HG02840 (cell line): ENCODE measurements at regions not wholly inside any gene's neighbourhood (a gene's known extent, or its start where the extent isn't known, plus 50 kb on each side); places are given as distances from the start of the nearest gene placed in this dataset.

Experiments used
- ATAC-seq: cut with Tn5 transposase; IDR thresholded peaks from one replicate; pipeline ENCODE4 v1.9.1; 2021; ENCODE audit warnings: mild to moderate bottlenecking, moderate library complexity, moderate number of reproducible peaks; ENCODE audit not compliant: unreplicated experiment, low FRiP score

DNA sequence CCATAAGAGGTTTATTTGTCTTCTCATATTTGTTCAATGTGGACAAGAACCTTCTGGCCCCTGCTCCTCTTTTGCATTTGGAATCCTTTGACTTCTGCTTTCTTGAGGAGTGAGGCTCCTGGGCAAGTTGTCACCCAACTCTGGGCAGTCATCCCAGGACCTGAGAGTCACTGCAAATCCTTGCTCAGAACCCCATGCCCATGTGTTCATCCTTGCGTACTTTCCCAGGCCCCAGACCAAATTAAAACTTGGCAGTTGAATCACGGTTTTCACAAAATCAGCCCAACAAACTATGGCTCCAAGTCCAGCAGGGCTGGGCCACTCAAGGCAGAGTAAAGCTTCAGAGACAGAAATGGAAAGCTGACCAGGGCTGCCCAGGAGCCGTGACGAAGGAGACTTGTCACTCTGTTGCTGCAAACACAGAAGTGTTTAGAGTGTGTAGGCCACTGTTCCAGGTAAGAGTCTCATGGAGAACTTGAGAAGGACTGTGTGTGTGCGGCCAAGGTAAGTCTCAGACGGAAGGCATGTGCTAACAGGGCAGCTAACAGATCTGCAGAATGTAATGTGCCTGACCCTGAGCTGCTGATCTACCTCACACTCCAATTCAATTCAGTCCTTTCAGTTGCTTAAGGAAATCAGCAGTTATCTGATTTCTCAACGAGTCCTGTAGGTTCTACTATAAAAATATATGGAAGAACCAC is 549.4 kb upstream of the HS6ST1 start:
- no peak for ATAC-seq

DNA sequence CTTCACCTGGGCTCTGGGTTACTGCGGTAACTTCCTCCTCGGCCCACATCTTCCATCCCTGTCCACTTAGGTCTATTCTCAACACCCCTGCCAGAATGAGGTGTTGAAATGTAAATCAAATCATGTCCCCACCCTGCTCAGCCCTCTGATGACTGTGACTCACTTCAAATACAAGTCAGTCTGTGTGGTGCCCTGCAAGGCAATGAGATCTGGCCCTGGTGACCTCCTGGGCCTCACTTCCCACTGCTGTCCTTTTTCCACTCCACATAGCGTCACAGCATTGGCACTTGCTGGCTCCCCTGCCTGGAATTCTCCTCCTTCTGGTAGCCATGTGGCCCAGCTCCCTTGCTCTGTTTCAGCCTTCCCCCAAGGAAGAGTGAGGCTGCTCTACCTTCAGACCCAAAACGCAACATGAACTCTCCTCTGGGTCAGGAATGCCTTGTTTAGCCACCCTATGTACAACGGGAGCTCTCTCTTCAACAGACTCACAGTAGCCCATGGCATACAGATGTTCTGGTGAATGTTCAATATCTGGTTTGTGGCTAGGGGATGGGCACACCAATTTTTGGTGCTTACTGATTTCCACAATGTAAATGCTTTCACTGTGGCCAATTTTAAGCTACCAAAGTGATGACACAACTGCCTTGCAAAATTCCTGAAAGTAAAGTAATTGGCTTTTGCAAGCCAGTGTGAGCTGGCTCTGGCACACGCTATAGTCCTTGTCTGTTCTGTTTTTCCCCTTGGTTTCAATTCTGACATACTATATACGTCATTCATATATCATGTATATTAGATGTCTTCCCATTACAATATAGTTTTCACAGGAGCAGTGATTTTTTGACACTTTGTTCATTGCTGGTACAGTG is 550.3 kb upstream of the HS6ST1 start:
- ATAC-seq: no peak

DNA sequence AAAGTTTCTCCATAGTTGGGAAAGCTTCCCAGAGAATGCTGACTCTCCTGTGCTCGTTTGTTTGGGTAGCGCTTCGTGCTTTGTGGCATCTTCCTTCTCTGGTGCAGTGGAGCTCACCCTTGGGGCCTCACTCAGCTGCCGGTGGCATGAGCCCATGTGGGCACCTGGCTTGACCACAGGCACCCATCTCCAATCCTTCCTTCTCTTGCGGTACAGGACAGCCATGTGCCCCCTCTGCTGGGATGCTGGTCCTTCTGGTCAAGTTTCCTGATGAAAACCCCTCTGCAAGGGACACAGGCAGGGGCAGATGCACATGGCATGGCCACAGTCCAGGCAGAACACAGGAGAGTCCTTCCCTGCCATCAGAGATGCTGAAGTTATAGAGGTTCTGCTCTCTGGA is 555.9 kb upstream of the HS6ST1 start:
- ATAC-seq: no peak

DNA sequence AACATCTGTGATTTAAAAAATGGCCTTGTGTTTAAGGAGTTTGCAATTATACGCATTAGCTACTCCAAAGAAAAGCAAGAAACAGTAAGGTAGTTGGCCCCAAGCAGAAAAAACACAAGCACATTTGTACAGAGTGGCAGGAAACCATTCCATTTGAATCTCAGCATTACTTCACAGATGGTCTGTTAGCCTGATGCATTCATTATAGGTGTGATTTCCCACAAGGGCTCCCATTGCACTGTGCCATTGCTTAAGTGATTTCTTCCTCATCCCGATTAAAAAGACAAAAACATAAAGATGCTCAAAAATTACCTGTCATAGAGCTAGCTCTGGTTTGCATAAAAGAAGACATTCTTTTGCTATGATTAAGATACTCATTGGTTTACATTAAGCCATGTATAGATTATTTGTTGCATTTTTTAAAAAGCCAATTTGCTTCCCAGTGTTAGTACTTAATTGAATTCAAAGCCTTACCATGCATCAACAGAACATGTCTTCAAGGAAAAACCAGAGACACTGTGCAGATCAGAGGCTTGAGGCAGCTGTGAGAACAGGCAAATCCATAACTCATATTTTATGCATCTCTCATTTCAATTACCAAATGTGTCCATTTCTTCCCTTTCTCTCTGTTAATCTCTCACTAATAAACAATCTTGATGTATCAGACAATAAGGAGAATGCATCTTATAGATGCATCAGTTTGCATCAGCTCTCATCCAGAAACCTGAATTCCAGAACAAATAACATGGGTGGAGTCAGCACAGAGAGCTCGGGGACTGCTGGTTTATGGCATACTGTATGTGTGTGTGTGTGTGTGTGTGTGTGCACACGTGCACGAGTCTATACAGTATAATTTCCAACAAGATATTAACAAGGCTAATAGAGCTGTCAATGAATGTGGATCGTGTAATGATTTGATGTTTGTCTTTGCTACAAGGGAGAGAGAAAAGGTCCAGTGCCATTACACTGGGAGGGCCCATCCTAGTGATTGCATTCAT is 558.6 kb upstream of the HS6ST1 start:
- no peak for ATAC-seq

DNA sequence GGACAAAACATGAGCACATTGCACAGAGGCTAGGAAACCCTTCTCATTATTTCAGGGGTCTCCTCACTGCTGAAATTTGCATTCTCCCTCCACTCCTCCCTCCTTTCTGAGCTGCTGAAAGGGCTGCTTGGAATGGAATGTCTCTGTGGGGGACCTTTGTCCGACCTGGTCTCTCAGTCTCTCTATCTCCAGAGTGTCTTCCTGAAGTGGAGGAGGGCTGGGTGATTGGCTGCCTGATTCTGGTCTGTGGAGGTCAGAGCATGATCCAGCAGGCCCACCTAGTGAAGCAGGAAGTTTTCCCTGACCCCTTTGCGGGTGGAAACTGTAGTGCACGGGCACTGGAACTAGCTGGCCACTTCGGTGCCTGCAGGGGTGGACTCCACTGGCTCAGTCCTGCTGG is 560.5 kb upstream of the HS6ST1 start:
- ATAC-seq: no peak

DNA sequence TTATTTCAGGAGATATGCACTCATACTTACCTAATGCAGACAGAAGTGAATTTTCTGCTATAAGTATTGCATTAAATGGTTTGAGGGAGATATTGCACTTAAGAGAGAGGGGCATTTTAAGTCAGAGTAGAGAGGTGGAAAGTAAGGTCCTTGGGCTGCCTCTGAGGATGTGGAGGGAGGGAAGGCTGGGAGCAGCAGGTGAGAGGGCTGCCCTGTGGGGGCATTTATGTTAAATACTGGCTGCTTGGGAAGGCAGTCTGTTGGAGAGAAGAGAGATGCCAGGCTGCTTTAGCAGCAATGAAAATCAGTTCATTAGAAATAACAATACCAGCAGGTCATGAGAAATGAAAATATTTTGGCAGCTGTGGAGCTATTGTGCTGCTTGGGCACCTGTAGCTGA is 576.2 kb upstream of the HS6ST1 start:
- ATAC-seq: no peak

DNA sequence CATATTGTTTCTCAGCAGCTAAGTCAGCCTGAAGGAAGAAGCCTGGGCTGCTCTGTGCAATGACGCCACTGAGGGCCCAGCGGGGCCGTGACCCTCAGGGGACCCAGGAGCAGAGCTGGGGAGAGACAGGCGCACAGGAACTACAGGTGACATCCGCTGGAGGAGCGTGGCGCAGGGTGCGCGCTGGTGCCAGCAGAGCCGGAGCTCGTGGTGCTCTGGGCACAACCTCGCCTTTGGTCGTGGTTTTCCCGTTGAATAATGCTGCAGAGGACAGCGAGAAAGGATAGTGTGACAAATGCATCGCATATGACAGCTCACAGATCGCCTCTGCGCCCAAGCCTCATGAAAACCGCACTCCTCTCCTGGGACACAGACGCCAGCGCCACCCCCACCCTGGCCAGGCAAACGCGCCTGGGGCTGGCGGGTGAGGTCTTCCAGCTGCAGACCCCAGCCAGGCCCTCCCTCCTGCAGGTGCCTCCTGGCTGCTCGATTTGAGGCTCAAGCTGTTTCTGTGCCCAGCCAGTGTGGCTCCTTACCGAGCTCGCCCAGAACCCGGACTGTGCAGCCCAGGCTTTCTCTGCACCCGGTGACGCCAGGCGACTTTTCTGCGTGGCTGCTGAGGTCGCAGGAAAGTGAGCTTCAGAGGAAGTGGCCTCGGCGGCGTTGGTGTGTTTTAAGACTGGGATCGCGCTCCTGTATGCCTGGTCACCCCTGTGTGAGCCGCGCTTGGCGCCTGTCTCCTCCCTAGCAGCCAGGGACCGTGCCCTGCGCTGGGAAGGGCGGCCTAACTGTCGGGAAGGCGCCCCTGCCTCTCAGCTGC is 583.1 kb upstream of the HS6ST1 start:
- ATAC-seq: no peak

DNA sequence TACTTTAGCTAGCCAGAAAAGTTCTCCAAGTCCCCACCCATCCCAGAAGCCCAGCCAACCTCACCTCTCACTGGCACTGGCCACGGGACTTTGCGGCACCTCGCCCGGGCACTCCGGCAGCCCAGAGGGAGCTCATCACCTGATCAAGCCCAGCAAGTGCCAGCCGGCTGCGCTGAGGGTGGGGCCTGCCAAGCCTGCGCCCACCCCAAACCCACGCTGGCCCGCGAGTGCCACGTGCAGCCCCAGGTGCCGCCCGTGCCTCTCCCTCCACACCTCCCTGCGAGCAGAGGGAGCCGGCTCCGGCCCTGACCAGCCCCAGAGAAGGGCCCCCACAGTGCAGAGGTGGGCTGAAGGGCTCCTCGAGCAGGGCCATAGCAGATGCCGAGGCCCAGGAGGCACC is 585.0 kb upstream of the HS6ST1 start:
- ATAC-seq: no peak

DNA sequence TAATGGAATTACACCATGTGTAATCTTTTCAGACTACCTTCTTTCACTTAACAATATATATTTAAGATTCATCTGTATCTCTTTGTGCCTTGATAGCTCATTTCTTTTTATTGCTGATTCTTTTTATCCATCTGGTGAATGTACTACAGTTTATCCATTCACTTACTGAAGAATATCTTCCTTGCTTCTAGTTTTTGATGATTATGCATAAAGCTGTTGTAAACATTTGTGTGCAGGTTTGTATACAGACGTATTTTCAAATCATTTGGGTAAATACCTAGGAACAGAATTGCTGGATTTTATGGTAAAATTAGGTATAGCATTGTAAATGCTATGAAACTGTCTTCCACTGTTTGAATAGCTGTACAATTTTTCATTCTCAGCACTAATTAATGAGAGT is 592.6 kb upstream of the HS6ST1 start:
- no peak for ATAC-seq

DNA sequence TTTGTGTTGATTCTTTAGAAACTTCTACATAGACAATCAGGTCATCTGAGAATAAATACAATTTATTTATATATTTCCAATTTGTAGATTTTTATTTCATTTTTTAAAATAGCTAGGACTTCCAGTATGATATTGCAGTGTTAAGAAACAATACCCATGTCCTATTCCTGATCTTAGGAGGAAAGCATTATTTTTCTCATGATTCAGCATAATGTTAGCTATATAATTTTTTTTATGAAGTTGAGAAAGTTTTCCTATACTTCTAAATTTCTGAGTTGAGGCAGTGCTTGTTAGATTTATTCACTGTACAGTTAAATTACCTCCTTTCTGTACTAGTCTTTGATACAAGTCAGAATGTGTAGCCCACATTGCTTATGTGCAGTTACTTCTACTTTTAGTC is 595.7 kb upstream of the HS6ST1 start:
- no peak for ATAC-seq

DNA sequence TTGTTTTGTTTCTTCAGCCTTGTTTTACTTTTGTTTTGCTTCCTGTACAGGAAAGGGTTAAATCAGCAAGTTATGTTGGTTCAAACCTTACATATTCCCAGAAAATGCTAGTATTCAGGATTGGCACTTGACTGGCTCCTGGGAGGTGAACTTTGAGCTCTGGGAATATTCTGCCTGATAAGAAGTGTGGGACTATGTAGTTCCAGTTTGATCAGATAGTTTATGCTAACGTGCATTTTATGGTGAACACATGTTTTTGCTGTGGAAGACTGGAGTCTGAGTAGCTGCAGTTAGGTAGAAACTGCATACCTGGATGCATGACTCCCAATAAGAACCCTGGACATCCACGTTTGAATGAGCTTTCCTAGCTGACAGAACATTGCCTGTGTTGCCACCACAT is 603.1 kb upstream of the HS6ST1 start:
- ATAC-seq: no peak

DNA sequence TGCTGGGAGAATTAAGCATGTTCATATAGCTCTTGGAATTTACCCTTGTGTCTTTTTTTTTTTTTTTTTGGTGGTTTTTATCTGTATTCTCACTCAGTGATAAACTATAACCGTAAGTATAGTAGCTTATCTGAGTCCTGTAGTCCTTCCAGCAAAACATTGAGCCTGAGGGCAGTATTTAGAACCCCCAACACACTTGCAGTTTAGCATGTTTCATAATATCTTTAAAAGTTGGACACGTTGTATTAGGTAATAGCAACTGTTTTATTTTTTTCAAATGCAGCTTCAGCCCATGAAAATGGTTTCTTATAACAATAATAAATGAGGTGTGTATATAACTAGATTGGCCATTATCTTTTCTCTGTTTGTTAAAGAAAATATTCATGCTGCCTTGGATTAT is 603.5 kb upstream of the HS6ST1 start:
- ATAC-seq: no peak

DNA sequence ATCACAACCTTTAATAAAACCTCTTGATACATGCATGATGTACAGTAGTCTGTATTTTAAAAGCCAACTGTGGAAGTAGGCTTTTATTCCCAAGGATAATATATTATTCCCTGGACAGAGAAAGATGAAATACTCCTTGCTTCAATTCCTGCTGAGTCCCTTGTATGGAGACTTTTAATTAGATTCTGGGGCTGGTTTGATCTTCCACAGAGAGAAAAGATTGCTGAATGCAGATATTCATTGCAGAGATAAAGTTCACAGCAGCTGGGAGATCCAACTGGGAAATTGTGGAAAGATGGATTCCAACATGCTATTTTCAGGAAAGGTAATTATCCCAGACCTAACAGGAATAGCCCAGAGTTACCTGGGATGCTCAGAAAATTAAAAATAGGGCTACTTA is 607.0 kb upstream of the HS6ST1 start:
- no peak for ATAC-seq

DNA sequence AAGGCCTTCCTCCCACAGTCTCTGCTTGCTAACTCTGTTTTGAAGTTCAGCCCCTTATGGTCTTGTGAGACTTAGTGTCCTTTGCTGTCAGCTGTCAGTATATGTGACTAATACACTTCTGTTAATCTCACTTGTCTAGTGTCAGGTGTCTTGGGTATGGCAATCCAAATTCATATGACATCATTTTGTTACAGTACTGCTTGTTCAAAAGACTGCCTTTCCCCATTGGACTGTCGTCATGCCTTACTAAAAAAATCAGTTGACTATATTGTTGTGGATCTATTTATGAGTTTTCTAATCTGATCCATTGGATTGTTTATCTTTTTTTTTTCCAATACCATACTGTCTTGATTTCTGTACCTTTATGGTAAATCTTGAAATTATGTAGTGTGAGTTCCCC is 611.4 kb upstream of the HS6ST1 start:
- no peak for ATAC-seq

DNA sequence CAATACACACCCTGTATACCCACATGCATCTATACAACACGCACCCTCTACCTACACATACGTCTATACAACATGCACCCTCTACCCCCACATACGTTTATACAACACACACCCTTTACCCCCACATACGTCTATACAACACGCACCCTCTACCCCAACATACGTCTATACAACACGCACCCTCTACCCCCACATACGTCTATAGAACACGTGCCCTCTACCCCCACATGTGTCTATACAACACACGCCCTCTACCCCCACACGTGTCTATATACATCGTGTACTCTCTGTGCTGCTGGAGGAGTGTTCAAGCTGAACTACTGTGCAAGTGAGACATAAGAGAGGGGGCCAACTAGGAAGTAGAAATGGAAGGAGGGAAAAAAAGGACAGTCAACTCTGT is 621.7 kb upstream of the HS6ST1 start:
- no peak for ATAC-seq

DNA sequence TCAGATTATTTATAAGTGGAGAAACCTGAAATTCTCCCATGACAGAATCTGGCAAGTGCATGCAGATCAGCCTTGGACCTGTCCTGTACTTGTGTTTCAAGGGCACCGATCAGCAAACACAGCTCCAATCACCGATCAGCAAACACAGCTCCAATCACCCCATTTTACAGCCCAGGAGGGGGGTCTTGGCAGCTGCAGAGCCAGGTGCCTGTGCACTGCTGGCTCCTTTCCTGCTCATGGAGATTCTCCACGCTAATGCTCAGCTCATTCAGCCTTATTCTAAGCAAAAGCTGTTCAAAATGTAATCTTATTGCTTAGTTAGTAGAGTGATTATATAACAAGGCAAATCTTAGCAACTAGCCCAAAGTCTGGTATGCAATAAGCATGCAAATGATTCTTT is 623.1 kb upstream of the HS6ST1 start:
- ATAC-seq: no peak

DNA sequence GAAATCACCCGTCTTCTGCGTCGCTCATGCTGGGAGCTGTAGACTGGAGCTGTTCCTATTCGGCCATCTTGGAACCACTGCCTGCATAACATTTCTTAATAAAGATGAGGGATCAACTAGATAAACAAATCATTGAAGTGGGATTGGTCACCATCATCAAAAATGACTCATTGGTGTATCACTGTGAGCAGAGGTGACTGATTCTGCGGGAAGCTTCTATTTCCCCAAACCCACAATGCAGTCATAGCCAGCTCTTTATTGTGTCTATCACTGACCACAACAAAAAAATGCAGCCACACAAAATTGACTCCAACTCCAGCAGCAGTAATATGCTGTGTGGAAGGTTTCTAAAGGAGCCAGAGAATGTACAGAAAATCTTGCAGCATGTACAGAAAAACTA is 630.7 kb upstream of the HS6ST1 start:
- ATAC-seq: no peak

DNA sequence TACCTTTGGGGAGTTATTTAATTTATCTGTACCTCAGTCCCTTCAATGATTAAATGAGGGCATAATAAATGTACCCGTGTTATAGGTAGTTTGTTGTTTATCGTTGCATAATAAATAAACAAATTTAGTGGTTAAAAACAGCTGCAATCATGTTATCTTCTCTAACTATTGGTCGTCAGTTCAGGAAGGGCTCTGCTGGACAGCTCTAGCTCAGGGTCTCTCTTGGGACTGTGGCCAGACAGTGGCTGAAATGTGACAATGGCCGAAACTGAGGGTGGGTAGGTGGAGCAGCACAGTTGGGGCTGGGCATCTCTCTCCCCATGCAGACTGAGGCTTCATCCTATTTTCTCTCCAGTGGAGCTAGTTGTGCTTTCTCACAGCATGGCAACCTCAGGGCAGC is 632.1 kb upstream of the HS6ST1 start:
- ATAC-seq: no peak

DNA sequence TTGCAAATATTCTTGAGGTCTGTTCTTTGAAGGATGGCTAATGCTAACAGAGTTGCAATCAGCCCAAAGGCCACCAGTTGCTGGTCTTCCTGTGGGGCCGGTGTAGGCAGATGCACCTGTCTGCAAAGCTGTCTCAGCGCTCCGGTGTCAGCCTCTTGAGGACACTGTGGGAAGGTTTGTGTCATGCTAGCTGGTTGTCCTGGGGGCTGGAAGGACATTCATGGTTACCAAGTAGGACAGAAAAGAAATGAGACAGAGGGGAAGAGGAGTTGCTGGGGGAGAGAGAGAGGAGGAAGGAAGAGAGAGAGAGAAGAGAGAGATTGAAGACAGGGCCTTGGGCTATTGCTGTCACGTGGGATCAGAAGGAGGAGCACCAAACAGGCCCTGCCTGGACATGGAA is 639.6 kb upstream of the HS6ST1 start:
- no peak for ATAC-seq

DNA sequence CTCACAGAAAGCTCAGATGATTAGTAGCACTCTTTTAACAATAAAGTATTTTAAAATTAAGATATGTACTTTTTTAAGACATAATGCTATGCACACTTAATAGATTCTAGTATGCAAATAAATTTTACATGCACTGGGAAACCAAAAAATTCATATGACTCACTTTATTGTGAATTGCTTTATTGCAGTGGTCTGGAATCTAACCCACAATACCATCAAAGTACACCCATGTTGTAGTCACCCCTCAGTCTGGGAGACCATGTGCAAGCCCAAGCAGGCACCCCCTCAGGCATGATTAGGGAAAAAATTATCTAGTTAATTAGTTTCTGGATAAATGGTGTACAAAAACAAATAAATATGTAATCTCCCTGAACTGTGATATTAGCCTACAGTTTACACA is 649.0 kb upstream of the HS6ST1 start:
- no peak for ATAC-seq
